IPS DF 6.9 (cell line): ENCODE measurements at regions not wholly inside any gene's neighbourhood (a gene's known extent, or its start where the extent isn't known, plus 50 kb on each side); places are given as distances from the start of the nearest gene placed in this dataset.
"Not testable (repeated sequence)": the region's sequence is repeated elsewhere in the genome, so short reads cannot be mapped to it uniquely, and the experiment has no call there.

ENCODE experiments used
- DNase-seq: peaks from one replicate; pipeline ENCODE4 v3.0.0-alpha.2; 2013; ENCODE audit warnings: low read depth, low spot score
- H3K27ac ChIP-seq: one replicate; pipeline ENCODE4 v1.5.1; 2013; ENCODE audit warnings: low read length, control low read depth
- H3K27me3 ChIP-seq: 2 replicates; pipeline ENCODE4 v1.6.1; 2013; ENCODE audit warnings: mild to moderate bottlenecking, low read length; ENCODE audit not compliant: control insufficient read depth, insufficient read depth
- H3K36me3 ChIP-seq: 2 replicates; pipeline ENCODE4 v1.6.1; 2013; ENCODE audit warnings: low read length; ENCODE audit not compliant: control insufficient read depth, insufficient read depth
- H3K4me1 ChIP-seq: 2 replicates; pipeline ENCODE4 v1.6.1; 2013; ENCODE audit warnings: low read length; ENCODE audit not compliant: control insufficient read depth, insufficient read depth
- H3K4me3 ChIP-seq: 2 replicates; pipeline ENCODE4 v1.5.1; 2013; ENCODE audit warnings: mild to moderate bottlenecking, low read length
- H3K9me3 ChIP-seq: 2 replicates; pipeline ENCODE4 v1.6.1; 2013; ENCODE audit warnings: low read length, inconsistent platforms; ENCODE audit not compliant: control insufficient read depth, insufficient read depth
- WGBS: extraction: QIAGEN DNeasy Blood & Tissue Kit; methylation state at CpG from one replicate; pipeline ENCODE4 v1.1.7; 2013; ENCODE audit warnings: mixed read lengths, missing lambda C conversion rate; ENCODE audit not compliant: insufficient read length, insufficient coverage; 5-methylcytosine and 5-hydroxymethylcytosine counted together

DNA sequence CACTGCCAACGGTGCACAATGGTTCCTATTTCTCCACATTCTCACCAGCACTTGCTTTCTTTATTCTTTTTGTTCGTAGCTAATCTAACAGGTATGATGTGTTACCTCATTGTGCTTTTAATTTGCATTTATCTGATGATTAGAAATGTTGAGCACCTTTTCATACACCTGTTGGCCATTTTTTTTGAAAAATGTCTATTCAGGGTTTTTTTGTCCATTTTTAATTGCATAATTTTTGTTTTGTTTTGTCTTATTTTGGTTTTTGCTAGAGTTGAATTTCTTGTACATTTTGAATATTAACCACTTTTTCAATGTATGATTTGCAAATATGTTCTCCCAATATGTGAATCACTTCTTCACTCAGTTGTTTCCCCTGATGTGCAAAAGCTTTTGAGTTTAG lies 150.6 kb downstream of the TENT5A start:
- H3K36me3 ChIP-seq = no peaks in the 10 kb centered on the region
- no peaks in the 10 kb centered on the region for H3K27me3 ChIP-seq
- H3K4me1 ChIP-seq = no peaks in the 10 kb centered on the region
- H3K27ac ChIP-seq = no peak overlapping the region
- H3K9me3 ChIP-seq = no peaks in the 10 kb centered on the region
- no peak overlapping the region for H3K4me3 ChIP-seq
- no CpG with 5 or more reads among the region's 2 CpGs for WGBS
- DNase-seq = no peak

DNA sequence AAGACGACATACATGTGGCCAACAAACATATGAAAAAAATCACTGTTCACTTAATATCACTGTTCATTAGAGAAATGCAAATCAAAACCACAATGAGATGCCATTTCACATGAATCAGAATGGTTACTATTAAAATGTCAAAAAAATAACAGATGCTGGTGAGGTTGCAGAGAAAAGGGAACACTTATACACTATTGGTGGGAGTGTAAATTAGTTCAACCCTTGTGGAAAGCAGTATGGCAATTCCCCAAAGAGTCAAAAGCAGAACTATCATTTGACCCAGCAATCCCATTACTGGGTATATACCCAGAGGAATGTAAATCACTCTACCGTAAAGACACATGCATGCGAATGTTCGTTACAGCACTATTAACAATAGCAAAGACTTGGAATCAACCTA lies 152.0 kb downstream of the TENT5A start:
- not testable (repeated sequence) for H3K27ac ChIP-seq, DNase-seq, H3K36me3 ChIP-seq, H3K4me1 ChIP-seq, H3K9me3 ChIP-seq, H3K4me3 ChIP-seq, H3K27me3 ChIP-seq
- WGBS = no CpG with 5 or more reads among the region's 4 CpGs

DNA sequence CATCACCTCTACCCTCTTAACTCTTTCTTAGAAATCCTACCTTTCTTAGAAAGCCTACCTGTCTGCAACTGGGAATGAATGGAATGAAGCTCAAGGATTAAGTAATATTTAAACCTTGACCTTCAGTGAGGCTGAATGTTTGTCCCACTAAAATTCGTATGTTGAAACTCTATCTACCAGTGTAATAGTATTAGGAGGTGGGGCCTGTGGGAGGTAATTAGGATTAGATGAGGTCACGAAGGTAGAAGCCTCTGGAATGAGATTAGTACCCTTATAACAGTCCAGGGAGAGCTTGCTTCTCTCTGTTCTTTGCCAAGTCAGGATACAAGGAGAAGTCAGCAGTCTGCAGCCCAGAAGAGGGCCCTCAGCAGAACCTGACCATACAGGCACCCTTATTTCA lies 158.0 kb downstream of the TENT5A start:
- H3K4me1 ChIP-seq = no peaks in the 10 kb centered on the region
- WGBS = no CpG with 5 or more reads among the region's 2 CpGs
- no peak overlapping the region for H3K4me3 ChIP-seq
- no peaks in the 10 kb centered on the region for H3K27me3 ChIP-seq
- no peak overlapping the region for H3K27ac ChIP-seq
- H3K36me3 ChIP-seq = no peaks in the 10 kb centered on the region
- DNase-seq = no peak
- no peaks in the 10 kb centered on the region for H3K9me3 ChIP-seq

DNA sequence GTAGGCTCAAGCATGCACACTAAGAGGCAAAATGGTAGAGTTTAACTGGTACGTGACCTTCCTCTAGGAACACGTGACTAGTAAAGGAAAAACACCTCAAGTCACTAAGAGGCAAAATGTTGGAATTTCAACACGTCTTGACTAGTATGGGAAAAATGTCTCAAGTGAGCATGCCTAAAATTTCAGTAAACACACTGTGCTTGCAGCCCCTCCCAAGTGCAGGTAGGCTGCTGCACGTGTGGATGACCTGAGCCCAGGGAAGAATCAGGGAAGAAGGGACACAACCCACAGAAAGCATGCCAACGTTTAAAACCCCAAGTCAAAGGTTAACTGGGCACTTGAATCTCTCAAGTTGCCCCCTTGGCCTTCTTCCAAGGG lies 162.2 kb downstream of the TENT5A start:
- no peak overlapping the region for H3K4me3 ChIP-seq
- no peaks in the 10 kb centered on the region for H3K27me3 ChIP-seq
- H3K9me3 ChIP-seq = no peaks in the 10 kb centered on the region
- no peak for DNase-seq
- no peak overlapping the region for H3K27ac ChIP-seq
- no peaks in the 10 kb centered on the region for H3K36me3 ChIP-seq
- WGBS = no CpG with 5 or more reads among the region's 5 CpGs
- no peaks in the 10 kb centered on the region for H3K4me1 ChIP-seq

DNA sequence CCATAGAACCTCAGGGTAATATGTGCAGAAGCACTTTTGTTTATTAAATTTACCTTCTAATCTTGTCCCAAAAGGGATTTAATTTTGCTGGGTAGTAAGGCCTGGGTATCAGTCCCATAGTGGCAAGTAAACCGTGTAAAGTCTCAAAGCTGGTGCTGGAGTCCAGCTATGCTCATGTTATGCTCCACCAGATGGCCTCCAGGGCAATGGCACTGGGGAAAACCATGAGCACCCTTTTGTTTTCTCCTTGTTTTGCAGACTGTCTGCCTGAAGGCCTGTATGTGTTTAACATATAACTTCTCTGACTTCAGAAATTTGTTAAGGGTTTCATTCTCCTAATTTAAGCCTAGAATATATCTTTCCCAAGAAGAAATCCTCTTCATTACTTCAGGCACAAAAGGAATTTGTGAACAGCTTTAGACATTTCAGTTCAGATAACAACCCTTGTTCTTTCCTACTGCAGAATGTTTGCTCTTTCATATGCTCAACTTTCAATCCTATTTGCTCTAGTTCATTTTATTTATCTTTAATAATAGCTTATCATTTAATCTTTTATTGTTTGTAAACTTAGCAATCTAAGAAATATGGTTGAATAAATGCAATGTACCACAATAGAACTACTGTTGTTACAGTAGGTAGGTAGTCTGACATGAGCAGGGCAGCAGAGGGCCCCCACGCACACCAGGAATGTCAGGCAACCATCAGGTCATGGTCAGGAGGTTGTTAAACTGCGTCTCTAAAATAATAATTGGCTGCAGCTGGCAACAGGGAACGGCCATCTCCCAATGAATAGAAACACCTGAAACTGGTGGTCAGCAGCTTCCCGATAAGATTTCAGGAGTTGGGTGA lies 162.8 kb downstream of the TENT5A start:
- WGBS = no CpG with 5 or more reads among the region's 5 CpGs
- H3K9me3 ChIP-seq = no peaks in the 10 kb centered on the region
- H3K27ac ChIP-seq = no peak overlapping the region
- no peaks in the 10 kb centered on the region for H3K4me1 ChIP-seq
- no peaks in the 10 kb centered on the region for H3K36me3 ChIP-seq
- H3K27me3 ChIP-seq = no peaks in the 10 kb centered on the region
- no peak overlapping the region for H3K4me3 ChIP-seq
- DNase-seq = no peak

DNA sequence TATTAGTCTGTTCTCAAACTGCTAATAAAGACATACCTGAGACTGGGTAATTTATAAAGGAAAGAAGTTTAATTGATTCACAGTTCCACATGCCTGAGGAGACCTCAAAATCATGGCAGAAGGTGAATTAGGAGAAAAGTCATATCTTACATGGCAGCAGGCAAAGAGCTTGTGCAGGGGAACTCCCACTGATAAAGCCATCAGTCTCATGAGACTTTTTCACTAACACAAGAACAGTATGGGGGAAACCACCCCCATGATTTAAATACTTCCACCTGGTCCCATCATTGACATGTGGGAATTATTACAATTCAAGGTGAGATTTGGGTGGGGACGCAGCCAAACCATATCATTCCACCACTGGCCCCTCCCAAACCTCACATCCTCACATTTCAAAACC lies 166.8 kb downstream of the TENT5A start:
- not testable (repeated sequence) for H3K4me1 ChIP-seq, H3K27ac ChIP-seq, H3K27me3 ChIP-seq, DNase-seq, H3K36me3 ChIP-seq, H3K9me3 ChIP-seq, H3K4me3 ChIP-seq
- WGBS = no CpG with 5 or more reads among the region's 1 CpG

DNA sequence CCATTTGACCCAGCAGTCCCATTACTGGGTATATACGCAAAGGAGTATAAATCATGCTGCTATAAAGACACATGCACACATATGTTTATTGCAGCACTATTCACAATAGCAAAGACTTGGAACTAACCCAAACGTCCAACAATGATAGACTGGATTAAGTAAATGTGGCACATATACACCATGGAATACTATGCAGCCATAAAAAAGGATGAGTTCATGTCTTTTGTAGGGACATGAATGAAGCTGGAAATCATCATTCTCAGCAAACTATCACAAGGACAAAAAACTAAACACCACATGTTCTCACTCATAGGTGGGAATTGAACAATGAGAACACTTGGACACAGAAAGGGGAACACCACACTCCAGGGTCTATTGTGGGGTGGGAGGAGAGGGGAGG lies 168.3 kb downstream of the TENT5A start:
- WGBS = no CpG with 5 or more reads among the region's 2 CpGs
- not testable (repeated sequence) for DNase-seq

DNA sequence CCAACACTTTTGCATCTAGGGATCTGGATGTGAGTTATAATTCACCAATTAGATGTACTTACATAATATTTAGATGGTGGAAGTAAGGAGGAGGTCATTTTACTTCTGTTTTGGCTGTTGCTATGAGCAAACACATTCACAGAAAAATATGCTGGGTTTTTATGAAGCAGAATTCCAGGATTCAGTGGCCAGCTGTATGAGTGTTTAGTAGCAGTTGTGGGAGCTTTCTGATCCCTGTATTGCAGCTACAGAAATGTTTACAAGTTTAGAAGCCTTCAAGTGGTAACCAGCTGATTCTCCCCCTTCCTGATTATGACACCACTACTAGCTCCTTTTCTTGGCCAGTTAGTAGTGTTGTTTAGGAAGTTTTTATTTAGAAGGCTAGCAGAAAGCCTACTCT lies 177.0 kb downstream of the TENT5A start:
- Histone ChIP-seq H3K4me3 (no peak overlapping the region), H3K9me3 (no peaks in the 10 kb centered on the region), H3K36me3 (no peaks in the 10 kb centered on the region), H3K27ac (no peak overlapping the region), H3K4me1 (no peaks in the 10 kb centered on the region), H3K27me3 (no peaks in the 10 kb centered on the region)
- no peak for DNase-seq

More for the DNA sequence above, 168.3 kb downstream of the TENT5A start:
- not testable (repeated sequence) for H3K36me3 ChIP-seq, H3K4me3 ChIP-seq, H3K27me3 ChIP-seq, H3K9me3 ChIP-seq, H3K4me1 ChIP-seq, H3K27ac ChIP-seq

DNA sequence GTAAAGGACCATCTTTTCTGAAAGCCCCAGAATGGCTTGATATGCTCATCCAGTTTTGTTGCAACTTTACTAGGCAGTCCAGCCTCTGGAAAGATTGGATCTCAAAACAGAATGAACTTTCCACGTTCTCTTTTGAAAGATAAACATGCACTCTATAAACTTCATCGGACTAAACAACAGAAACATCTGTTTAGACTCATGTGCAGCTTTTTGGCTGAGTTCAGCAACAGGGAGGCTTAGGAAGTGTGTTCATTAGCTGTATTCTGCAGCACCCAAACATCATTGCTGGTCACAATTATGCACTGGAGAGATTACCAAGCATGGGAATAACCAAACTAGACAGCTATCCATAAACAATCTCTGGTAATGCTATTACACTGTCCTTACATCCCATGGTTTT lies 180.5 kb downstream of the TENT5A start:
- no CpG with 5 or more reads among the region's 2 CpGs for WGBS
- Histone ChIP-seq H3K27ac (no peak overlapping the region), H3K9me3 (no peaks in the 10 kb centered on the region), H3K36me3 (no peaks in the 10 kb centered on the region), H3K4me1 (no peaks in the 10 kb centered on the region), H3K4me3 (no peak overlapping the region), H3K27me3 (no peaks in the 10 kb centered on the region)
- DNase-seq = no peak

DNA sequence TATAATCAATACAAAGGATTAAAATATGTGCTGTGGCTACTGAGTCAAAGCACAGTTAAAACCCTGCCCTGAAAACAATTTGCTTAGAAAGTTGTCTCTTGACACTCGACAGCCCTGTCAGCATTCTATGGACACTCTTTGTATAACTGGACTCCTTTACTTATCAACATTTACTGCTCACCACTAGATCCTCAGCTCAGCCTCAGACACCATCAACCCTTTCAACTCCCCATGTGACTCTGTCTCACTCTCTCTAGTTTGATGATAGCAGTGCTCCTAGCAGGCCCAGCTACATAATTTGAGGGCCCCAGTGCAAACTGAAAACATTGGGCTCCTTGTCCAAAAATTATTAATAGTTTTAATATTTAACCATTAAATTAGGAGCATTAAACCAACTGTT lies 181.8 kb downstream of the TENT5A start:
- H3K4me1 ChIP-seq = no peaks in the 10 kb centered on the region
- H3K27ac ChIP-seq = no peak overlapping the region
- no peaks in the 10 kb centered on the region for H3K27me3 ChIP-seq
- no peaks in the 10 kb centered on the region for H3K9me3 ChIP-seq
- H3K4me3 ChIP-seq = no peak overlapping the region
- no peaks in the 10 kb centered on the region for H3K36me3 ChIP-seq
- WGBS = no CpG with 5 or more reads among the region's 1 CpG
- no peak for DNase-seq

DNA sequence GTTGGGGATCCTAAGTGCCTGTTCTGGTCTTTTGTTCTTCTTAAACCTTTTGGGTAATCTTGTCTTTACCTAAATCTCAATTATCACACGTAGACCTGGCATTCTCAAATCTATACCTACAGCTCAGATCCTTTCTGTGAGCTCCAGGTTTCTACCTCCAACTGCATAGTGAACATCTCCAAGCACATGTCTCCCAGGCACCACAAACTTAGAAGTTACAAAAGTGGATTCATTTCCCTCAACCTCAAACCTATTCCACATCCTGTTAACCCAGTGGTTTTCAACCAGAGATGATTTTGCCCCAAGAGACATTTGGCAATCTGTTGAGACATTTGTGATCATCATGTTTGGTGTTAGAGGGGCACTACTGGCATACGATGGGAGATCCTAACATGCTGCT lies 183.5 kb downstream of the TENT5A start:
- H3K4me1 ChIP-seq = no peaks in the 10 kb centered on the region; the same call in 1 of the 2 replicates
- H3K9me3 ChIP-seq = no peaks in the 10 kb centered on the region
- no CpG with 5 or more reads among the region's 2 CpGs for WGBS
- no peak overlapping the region for H3K27ac ChIP-seq
- H3K27me3 ChIP-seq = no peaks in the 10 kb centered on the region
- no peaks in the 10 kb centered on the region for H3K36me3 ChIP-seq
- no peak for DNase-seq
- no peak overlapping the region for H3K4me3 ChIP-seq
